GM23248 (cell line): ENCODE measurements at regions not wholly inside any gene's neighbourhood (a gene's known extent, or its start where the extent isn't known, plus 50 kb on each side); places are given as distances from the start of the nearest gene placed in this dataset.

Source experiments
- DNase-seq: peaks from one replicate; pipeline ENCODE4 v3.0.0-alpha.2; 2015
- H2AFZ ChIP-seq: fragments of 200-600 bp; sonication (generic); 2 replicates; pipeline ENCODE4 v1.6.1; 2016; ENCODE audit warnings: antibody characterized with exemption
- H3F3A ChIP-seq: fragments of 200-600 bp; sonication (generic); 2 replicates; pipeline ENCODE4 v1.6.1; 2016; ENCODE audit warnings: mild to moderate bottlenecking, antibody characterized with exemption, mixed run types; ENCODE audit not compliant: insufficient read depth
- H3K27ac ChIP-seq: fragments of 200-600 bp; sonication (generic); 2 replicates; pipeline ENCODE4 v1.5.1; 2016; ENCODE audit warnings: mild to moderate bottlenecking
- H3K27me3 ChIP-seq: fragments of 200-600 bp; sonication (generic); replicated peaks from 2 replicates; pipeline ENCODE4 v1.6.1; 2016; ENCODE audit warnings: mild to moderate bottlenecking; ENCODE audit not compliant: insufficient read depth
- H3K36me3 ChIP-seq: fragments of 200-600 bp; sonication (generic); 2 replicates; pipeline ENCODE4 v1.6.1; 2016; ENCODE audit warnings: low read depth, mild to moderate bottlenecking
- H3K4me1 ChIP-seq: fragments of 200-600 bp; sonication (generic); 2 replicates; pipeline ENCODE4 v1.6.1; 2016; ENCODE audit warnings: mild to moderate bottlenecking; ENCODE audit not compliant: insufficient read depth
- H3K4me2 ChIP-seq: fragments of 200-600 bp; sonication (generic); one replicate; pipeline ENCODE4 v1.6.1; 2016; ENCODE audit warnings: mild to moderate bottlenecking; ENCODE audit not compliant: unreplicated experiment
- H3K4me3 ChIP-seq: fragments of 200-600 bp; sonication (generic); 2 replicates; pipeline ENCODE4 v1.5.1; 2016; ENCODE audit warnings: mild to moderate bottlenecking
- H3K79me2 ChIP-seq: fragments of 200-600 bp; sonication (generic); 2 replicates; pipeline ENCODE4 v1.6.1; 2016; ENCODE audit warnings: mild to moderate bottlenecking; ENCODE audit not compliant: insufficient read depth
- H3K9ac ChIP-seq: fragments of 200-600 bp; sonication (generic); 2 replicates; pipeline ENCODE4 v1.6.1; 2016; ENCODE audit warnings: mild to moderate bottlenecking
- H3K9me2 ChIP-seq: fragments of 200-600 bp; sonication (generic); 2 replicates; pipeline ENCODE4 v1.6.1; 2016; ENCODE audit warnings: mixed run types, mild to moderate bottlenecking, moderate library complexity; ENCODE audit not compliant: insufficient read depth
- H3K9me3 ChIP-seq: fragments of 200-600 bp; sonication (generic); one replicate; pipeline ENCODE4 v1.6.1; 2017; ENCODE audit warnings: low read depth
- H4K20me1 ChIP-seq: fragments of 200-600 bp; sonication (generic); 2 replicates; pipeline ENCODE4 v1.6.0; 2016; ENCODE audit not compliant: insufficient read depth
- EZH2 ChIP-seq: fragments of 200-600 bp; sonication (generic); IDR thresholded peaks from 2 replicates; pipeline ENCODE4 v1.6.1; 2018; ENCODE audit warnings: antibody characterized with exemption, mild to moderate bottlenecking; ENCODE audit not compliant: insufficient read depth, poor library complexity, severe bottlenecking
- EZH2phosphoT487 ChIP-seq: fragments of 200-600 bp; sonication (generic); IDR thresholded peaks from 2 replicates; pipeline ENCODE4 v1.6.1; 2018; ENCODE audit warnings: antibody characterized with exemption, moderate library complexity, mild to moderate bottlenecking, low read depth; ENCODE audit not compliant: insufficient read depth
- whole genome bisulfite sequencing, 2 experiments: methylation state at CpG; one replicate each; pipeline ENCODE4 v1.1.6; 2015 to 2017; ENCODE audit warnings: low lambda C conversion rate in 2 of 2, low coverage in 1 of 2; ENCODE audit errors: missing lambda C conversion rate in 2 of 2; 5-methylcytosine and 5-hydroxymethylcytosine counted together
- in situ Hi-C: fragments of 300-500 bp; cut with MboI; formaldehyde crosslinking; loops from 2 replicates; pipeline ENCODE4 v1.15.0; 2020

DNA sequence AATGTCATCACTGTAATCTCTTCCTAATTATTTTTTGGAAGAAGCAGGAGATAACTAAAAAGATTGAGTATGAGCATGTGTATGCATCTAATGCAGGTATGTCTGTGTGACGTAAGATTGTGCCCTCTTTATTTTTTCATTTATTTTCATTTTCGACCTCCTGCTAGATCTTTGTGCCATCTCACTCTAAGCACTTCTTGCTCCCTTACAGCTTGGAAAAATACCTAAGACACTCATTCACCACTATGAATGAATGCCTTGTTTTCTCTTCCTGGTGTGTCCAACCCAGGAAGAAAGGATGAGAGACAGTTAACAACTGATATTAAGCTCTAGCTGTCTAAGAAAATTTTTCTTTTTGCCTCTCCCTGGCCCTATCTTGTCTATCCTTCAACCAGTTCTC, 76.8 kb upstream of the CISTR start:
- no peak for DNase-seq
- H3K36me3 ChIP-seq: no peaks in the 10 kb centered on the region
- H3K27ac ChIP-seq: no peak overlapping the region
- no peak overlapping the region for H3K4me3 ChIP-seq
- H3K27me3 ChIP-seq: peaks cover 54% of the 10 kb centered on the region
- WGBS, 2 experiments: 50% methylated on average over 2 of the region's 2 CpGs
- H3K9ac ChIP-seq: no peak overlapping the region
- no peak for TF ChIP-seq EZH2phosphoT487
- TF ChIP-seq EZH2: no peak
- no peaks in the 10 kb centered on the region for H3K4me1 ChIP-seq
- H3K79me2 ChIP-seq: no peaks in the 10 kb centered on the region
- H3K9me2 ChIP-seq: no peaks in the 10 kb centered on the region
- no peaks in the 10 kb centered on the region for H3F3A ChIP-seq
- no peaks in the 10 kb centered on the region for H4K20me1 ChIP-seq
- H2AFZ ChIP-seq: no peak overlapping the region
- no peaks in the 10 kb centered on the region for H3K9me3 ChIP-seq
- in situ Hi-C loops: no loop called here
- no peak overlapping the region for H3K4me2 ChIP-seq

DNA sequence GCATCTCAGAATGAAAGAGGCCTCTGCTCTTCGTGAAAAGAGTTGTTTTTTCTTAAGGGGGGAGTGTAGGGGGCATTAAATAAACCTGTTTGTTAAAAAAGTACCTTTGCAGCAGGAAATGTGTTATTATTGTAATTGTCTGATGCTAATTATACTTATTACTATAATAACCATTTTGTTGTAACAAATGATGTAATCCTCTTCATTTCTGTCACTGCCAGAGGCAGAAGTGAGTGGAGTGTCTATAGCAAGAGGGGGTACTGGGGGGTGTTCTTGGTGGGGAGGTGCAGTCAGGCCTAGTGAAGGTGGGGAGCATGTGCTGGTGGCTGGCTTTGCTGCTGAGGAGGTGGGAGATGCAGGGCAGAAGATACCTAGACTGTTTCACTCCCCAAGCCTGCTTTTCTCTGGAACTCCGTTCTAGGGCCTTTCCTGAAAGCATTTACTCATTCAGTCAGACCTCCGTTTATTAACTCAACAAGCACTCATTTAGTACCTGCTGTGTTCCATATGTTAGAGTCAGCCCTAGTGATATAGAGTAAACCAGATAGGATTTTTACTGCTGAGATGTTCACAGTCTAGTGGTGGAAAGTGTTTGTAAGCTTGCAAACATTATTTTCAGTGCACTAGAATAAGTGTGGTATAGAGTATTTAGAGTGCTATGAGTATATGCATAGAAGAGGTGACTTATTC, 77.5 kb upstream of the CISTR start:
- H3K79me2 ChIP-seq: no peaks in the 10 kb centered on the region
- H2AFZ ChIP-seq: no peak overlapping the region
- H3K4me3 ChIP-seq: no peak overlapping the region
- WGBS, 2 experiments: 28 to 32% methylated on average over 3 of the region's 3 CpGs
- H3K36me3 ChIP-seq: no peaks in the 10 kb centered on the region
- H3K27ac ChIP-seq: no peak overlapping the region
- H3K27me3 ChIP-seq: peaks cover 54% of the 10 kb centered on the region
- in situ Hi-C loops: no loop called here
- no peaks in the 10 kb centered on the region for H3K4me1 ChIP-seq
- H3K4me2 ChIP-seq: no peak overlapping the region
- no peaks in the 10 kb centered on the region for H4K20me1 ChIP-seq
- DNase-seq: no peak
- H3K9me3 ChIP-seq: no peaks in the 10 kb centered on the region
- H3F3A ChIP-seq: no peaks in the 10 kb centered on the region
- H3K9me2 ChIP-seq: no peaks in the 10 kb centered on the region
- TF ChIP-seq EZH2 (no peak), EZH2phosphoT487 (no peak)
- H3K9ac ChIP-seq: no peak overlapping the region

GRCh38 chr12:53830631-53831030, 78.9 kb upstream of the CISTR start:
- TF ChIP-seq EZH2 (no peak), EZH2phosphoT487 (no peak)
- H3F3A ChIP-seq: no peaks in the 10 kb centered on the region
- WGBS, 2 experiments: 63 to 73% methylated on average over 5 of the region's 5 CpGs
- H3K79me2 ChIP-seq: no peaks in the 10 kb centered on the region
- no peaks in the 10 kb centered on the region for H3K9me2 ChIP-seq
- no peaks in the 10 kb centered on the region for H4K20me1 ChIP-seq
- H3K4me3 ChIP-seq: no peak overlapping the region
- in situ Hi-C loops: no loop called here
- H3K9me3 ChIP-seq: no peaks in the 10 kb centered on the region
- no peaks in the 10 kb centered on the region for H3K36me3 ChIP-seq
- H3K27ac ChIP-seq: no peak overlapping the region
- no peak overlapping the region for H3K9ac ChIP-seq
- DNase-seq: no peak
- no peak overlapping the region for H3K4me2 ChIP-seq
- no peaks in the 10 kb centered on the region for H3K4me1 ChIP-seq
- no peak overlapping the region for H2AFZ ChIP-seq
- peaks cover 54% of the 10 kb centered on the region for H3K27me3 ChIP-seq

DNA sequence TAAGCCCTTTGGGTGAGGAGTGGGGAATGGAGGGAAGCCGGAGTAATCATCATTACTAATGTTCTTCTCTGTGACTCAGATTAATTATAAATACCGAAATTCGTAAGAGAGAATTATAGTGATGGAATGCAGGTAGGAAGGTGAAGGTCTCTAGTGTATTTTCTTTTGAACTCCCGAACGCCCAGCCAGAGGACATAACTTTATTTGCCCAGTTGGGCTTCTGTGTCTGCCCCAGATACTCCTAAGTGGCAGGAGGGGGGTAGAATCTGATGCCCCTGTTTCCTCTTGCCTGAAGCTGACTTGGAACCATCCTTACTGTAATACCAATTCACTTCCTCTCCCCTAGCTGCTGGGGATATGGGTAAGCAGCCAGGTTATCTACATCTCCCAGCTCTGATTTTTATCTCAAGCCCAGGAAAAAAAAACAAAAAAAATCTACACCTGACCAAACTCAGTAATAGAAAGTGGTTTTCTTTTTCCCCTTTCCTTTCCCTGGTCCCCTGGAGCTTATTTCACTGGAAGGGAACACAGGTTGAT, 84.4 kb upstream of the CISTR start:
- no peak for DNase-seq
- H3K27me3 ChIP-seq: peaks cover 89% of the 10 kb centered on the region
- in situ Hi-C loops: no loop called here

More for the DNA sequence above, 84.4 kb upstream of the CISTR start:
- TF ChIP-seq EZH2: no peak
- no peak for TF ChIP-seq EZH2phosphoT487
- Histone ChIP-seq H3K36me3 (no peaks in the 10 kb centered on the region), H3K9ac (no peak overlapping the region), H3K79me2 (no peaks in the 10 kb centered on the region), H3K27ac (no peak overlapping the region), H3K4me1 (no peaks in the 10 kb centered on the region), H4K20me1 (no peaks in the 10 kb centered on the region), H3K9me3 (no peaks in the 10 kb centered on the region), H3K4me2 (no peak overlapping the region), H3K4me3 (no peak overlapping the region), H2AFZ (no peak overlapping the region), H3K9me2 (no peaks in the 10 kb centered on the region), H3F3A (no peaks in the 10 kb centered on the region)
- WGBS, 2 experiments: 50 to 65% methylated on average over 5 of the region's 5 CpGs
